Neural progenitor cell (in vitro differentiated cells): ENCODE measurements at regions not wholly inside any gene's neighbourhood (a gene's known extent, or its start where the extent isn't known, plus 50 kb on each side); places are given as distances from the start of the nearest gene placed in this dataset.

Source experiments
- CTCF ChIP-seq: fragments of 200-600 bp; sonication (generic); IDR thresholded peaks from 2 replicates; pipeline ENCODE4 v1.5.1; 2017; ENCODE audit warnings: antibody characterized with exemption, mild to moderate bottlenecking
- EZH2 ChIP-seq: fragments of 200-600 bp; sonication (generic); IDR thresholded peaks from 2 replicates; pipeline ENCODE4 v1.6.1; 2017; ENCODE audit warnings: antibody characterized with exemption, mild to moderate bottlenecking, moderate library complexity
- EZH2phosphoT487 ChIP-seq: fragments of 200-600 bp; sonication (generic); IDR thresholded peaks from 2 replicates; pipeline ENCODE4 v1.6.1; 2017; ENCODE audit warnings: antibody characterized with exemption

GRCh38 chr13:109569958-109570711 lies 216.2 kb downstream of the IRS2 start:
- TF ChIP-seq CTCF (no peak), EZH2 (no peak), EZH2phosphoT487 (no peak)
